Right lobe of liver (tissue), 6 donors: ENCODE measurements at regions not wholly inside any gene's neighbourhood (a gene's known extent, or its start where the extent isn't known, plus 50 kb on each side); places are given as distances from the start of the nearest gene placed in this dataset.

Experiments
- ATAC-seq, 4 donors: fragments of 200-7000 bp; cut with Tn5 transposase; one replicate each; pipeline ENCODE4 v1.9.1; 2020; ENCODE audit warnings: mild to moderate bottlenecking in 4 of 4, moderate library complexity in 4 of 4
- DNase-seq, 3 donors: peaks; one replicate each; pipeline ENCODE4 v3.0.0-alpha.2; 2020
- H3K27ac ChIP-seq, 3 donors: fragments of 200-600 bp; one replicate each; pipeline ENCODE4 v1.8.0; 2022
- H3K27me3 ChIP-seq, 2 donors: fragments of 200-600 bp; one replicate each; pipeline ENCODE4 v1.8.0; 2022
- H3K36me3 ChIP-seq, 4 donors: fragments of 200-600 bp; sonication (generic) in 1 of 4; one replicate each; pipeline versions ENCODE4 v1.5.1 to v1.8.0; 2017 to 2022; ENCODE audit warnings: control low read depth in 1 of 4
- H3K4me1 ChIP-seq, 4 donors: fragments of 200-600 bp; sonication (generic) in 1 of 4; one replicate each; pipeline versions ENCODE4 v1.5.1 to v1.8.0; 2017 to 2022; ENCODE audit warnings: control low read depth in 1 of 4
- H3K4me3 ChIP-seq, 3 donors: fragments of 200-600 bp; one replicate each; pipeline ENCODE4 v1.8.0; 2022
- H3K9me3 ChIP-seq, 4 donors: fragments of 200-600 bp; sonication (generic) in 1 of 4; one replicate each; pipeline versions ENCODE4 v1.5.1 to v1.8.0; 2017 to 2022; ENCODE audit warnings: control low read depth in 1 of 4
- POLR2A ChIP-seq: fragments of 450-650 bp; IDR thresholded peaks from one replicate; pipeline ENCODE4 v1.6.1; 2017; ENCODE audit warnings: antibody characterized with exemption, mild to moderate bottlenecking
- WGBS: methylation state at CpG from one replicate; pipeline ENCODE4 v1.1.6; 2018; ENCODE audit warnings: low coverage, low lambda C conversion rate; ENCODE audit not compliant: insufficient coverage; ENCODE audit errors: missing lambda C conversion rate; 5-methylcytosine and 5-hydroxymethylcytosine counted together
- intact Hi-C, 2 donors: fragments of 100-400 bp; cut with DNase I; formaldehyde crosslinking; loops; one replicate each; pipeline versions ENCODE4 v1.11.2 to v1.14.1; 2022
- TF ChIP-seq, protein P1 (sequence below), 4 donors: fragments of 200-600 bp in 3 of 4; fragments of 450-650 bp in 1 of 4; IDR thresholded peaks; one replicate each; pipeline versions ENCODE4 v1.5.1 to v1.8.0; 2016 to 2022; ENCODE audit warnings: antibody characterized with exemption in 4 of 4, mild to moderate bottlenecking in 2 of 4
- donor health status: DM: no; HTN: yes; CAD: no.
- donor health status: DM: no; HTN: no; CAD: no.
- donor health status: DM: no; HTN: no; CAD: no.
- donor health status: DM: no; HTN: yes; CAD: no.
- donor health status: DM: no; HTN: yes; CAD: no.

- Histone ChIP-seq H3K36me3 (no peaks in the 10 kb centered on the region), H3K27me3 (no peaks in the 10 kb centered on the region), H3K4me1 (no peaks in the 10 kb centered on the region), H3K4me3 (no peak overlapping the region), H3K9me3 (no peaks in the 10 kb centered on the region), H3K27ac (no peak overlapping the region)
- DNase-seq = no peak
- TF ChIP-seq POLR2A = no peak
- ATAC-seq = no peak
- 38% methylated on average over 1 of the region's 1 CpG for WGBS
- intact Hi-C loops = no loop called here
These were observed 654.8 kb upstream of the MIS18BP1 start for GRCh38 chr14:45907782-45908181.

DNA sequence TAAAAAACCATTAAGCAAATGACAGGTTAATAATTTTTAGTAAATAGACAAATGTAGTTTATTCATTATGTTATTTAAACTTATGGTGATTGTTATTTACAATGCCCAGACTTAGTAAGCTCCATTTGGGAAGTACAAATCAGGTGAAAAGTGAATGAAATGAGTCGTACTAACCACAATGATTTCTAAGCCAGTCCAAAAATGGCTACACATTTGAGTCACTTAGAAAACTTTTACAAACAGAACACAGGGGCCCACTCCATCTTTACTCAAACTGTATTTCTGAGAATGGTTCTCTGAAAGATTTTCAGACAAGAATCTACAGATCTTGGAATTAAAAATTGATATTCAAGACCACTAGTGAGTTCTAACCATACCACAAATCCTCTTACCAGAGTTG lies 653.3 kb upstream of the MIS18BP1 start:
- no peaks in the 10 kb centered on the region for H3K36me3 ChIP-seq
- ATAC-seq (no peak), DNase-seq (no peak)
- intact Hi-C loops = no loop called here
- no peak overlapping the region for H3K4me3 ChIP-seq
- H3K27ac ChIP-seq = no peak overlapping the region
- WGBS = 46% methylated on average over 1 of the region's 1 CpG
- H3K27me3 ChIP-seq = no peaks in the 10 kb centered on the region
- H3K4me1 ChIP-seq = no peaks in the 10 kb centered on the region
- TF ChIP-seq, protein P1, sequence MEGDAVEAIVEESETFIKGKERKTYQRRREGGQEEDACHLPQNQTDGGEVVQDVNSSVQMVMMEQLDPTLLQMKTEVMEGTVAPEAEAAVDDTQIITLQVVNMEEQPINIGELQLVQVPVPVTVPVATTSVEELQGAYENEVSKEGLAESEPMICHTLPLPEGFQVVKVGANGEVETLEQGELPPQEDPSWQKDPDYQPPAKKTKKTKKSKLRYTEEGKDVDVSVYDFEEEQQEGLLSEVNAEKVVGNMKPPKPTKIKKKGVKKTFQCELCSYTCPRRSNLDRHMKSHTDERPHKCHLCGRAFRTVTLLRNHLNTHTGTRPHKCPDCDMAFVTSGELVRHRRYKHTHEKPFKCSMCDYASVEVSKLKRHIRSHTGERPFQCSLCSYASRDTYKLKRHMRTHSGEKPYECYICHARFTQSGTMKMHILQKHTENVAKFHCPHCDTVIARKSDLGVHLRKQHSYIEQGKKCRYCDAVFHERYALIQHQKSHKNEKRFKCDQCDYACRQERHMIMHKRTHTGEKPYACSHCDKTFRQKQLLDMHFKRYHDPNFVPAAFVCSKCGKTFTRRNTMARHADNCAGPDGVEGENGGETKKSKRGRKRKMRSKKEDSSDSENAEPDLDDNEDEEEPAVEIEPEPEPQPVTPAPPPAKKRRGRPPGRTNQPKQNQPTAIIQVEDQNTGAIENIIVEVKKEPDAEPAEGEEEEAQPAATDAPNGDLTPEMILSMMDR (IDR thresholded peaks at IDR 0.05) = no peak
- no peak for TF ChIP-seq POLR2A
- H3K9me3 ChIP-seq = no peaks in the 10 kb centered on the region

GRCh38 chr14:45905672-45906071 lies 652.7 kb upstream of the MIS18BP1 start:
- ATAC-seq (no peak), DNase-seq (no peak)
- TF ChIP-seq, protein P1 (IDR thresholded peaks at IDR 0.05) = no peak
- no peak for TF ChIP-seq POLR2A
- Histone ChIP-seq H3K27me3 (no peaks in the 10 kb centered on the region), H3K4me1 (no peaks in the 10 kb centered on the region), H3K4me3 (no peak overlapping the region), H3K27ac (no peak overlapping the region), H3K36me3 (no peaks in the 10 kb centered on the region), H3K9me3 (no peaks in the 10 kb centered on the region)
- 55% methylated on average over 1 of the region's 1 CpG for WGBS
- intact Hi-C loops = no loop called here

- Histone ChIP-seq H3K36me3 (no peaks in the 10 kb centered on the region), H3K4me3 (no peak overlapping the region), H3K27ac (no peak overlapping the region), H3K27me3 (no peaks in the 10 kb centered on the region), H3K4me1 (no peaks in the 10 kb centered on the region), H3K9me3 (no peaks in the 10 kb centered on the region)
- 67% methylated on average over 1 of the region's 1 CpG for WGBS
- no peak for ATAC-seq
- no peak for TF ChIP-seq POLR2A
- TF ChIP-seq, protein P1 (IDR thresholded peaks at IDR 0.05) = no peak
- intact Hi-C loops = no loop called here
- DNase-seq = no peak
These were observed 651.3 kb upstream of the MIS18BP1 start for GRCh38 chr14:45904314-45904713.

DNA sequence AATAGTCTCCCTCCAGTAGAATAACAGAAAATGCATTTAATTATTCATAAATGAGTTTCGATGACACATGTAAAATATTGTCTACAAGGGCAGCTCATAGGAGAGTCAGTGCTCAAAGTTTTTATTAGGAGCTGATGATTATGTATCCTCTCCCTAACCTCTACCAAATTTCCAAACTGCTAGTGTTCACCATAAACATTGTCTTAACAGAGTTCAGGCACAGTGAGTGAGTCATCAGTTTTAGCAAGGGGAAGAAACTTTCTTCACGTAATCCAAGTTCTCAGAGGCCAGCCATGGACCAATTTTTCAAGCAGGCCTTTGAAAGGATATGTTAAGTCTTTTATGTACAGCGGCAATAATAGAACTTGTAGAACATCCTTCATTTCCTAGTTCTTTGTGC lies 649.2 kb upstream of the MIS18BP1 start:
- intact Hi-C loops = no loop called here
- no peaks in the 10 kb centered on the region for H3K4me1 ChIP-seq
- TF ChIP-seq, protein P1 (IDR thresholded peaks at IDR 0.05) = no peak
- TF ChIP-seq POLR2A = no peak
- no peaks in the 10 kb centered on the region for H3K9me3 ChIP-seq
- no peak overlapping the region for H3K4me3 ChIP-seq
- no peak overlapping the region for H3K27ac ChIP-seq
- DNase-seq (no peak), ATAC-seq (no peak)
- no peaks in the 10 kb centered on the region for H3K36me3 ChIP-seq
- no peaks in the 10 kb centered on the region for H3K27me3 ChIP-seq
- 58% methylated on average over 3 of the region's 3 CpGs for WGBS
